ENCODE measurements at regions not wholly inside any gene's neighbourhood (a gene's known extent, or its start where the extent isn't known, plus 50 kb on each side); places are given as distances from the start of the nearest gene placed in this dataset.

- TF ChIP-seq CTCF (IDR thresholded peaks at IDR 0.05), result no peak
- TF ChIP-seq ZFX (IDR thresholded peaks at IDR 0.05; ENCODE audit: borderline replicate concordance), result no peak
Observed at GRCh38 chr12:46538976-46539375, 166.4 kb upstream of the SLC38A2 start.
